SK-N-SH (cell line): ENCODE measurements at regions not wholly inside any gene's neighbourhood (a gene's known extent, or its start where the extent isn't known, plus 50 kb on each side); places are given as distances from the start of the nearest gene placed in this dataset.

Experiments used
- ELF1 ChIP-seq: IDR thresholded peaks from 2 replicates; pipeline ENCODE4 v1.4.0; 2012
- EP300 ChIP-seq, 2 experiments: IDR thresholded peaks; 2 replicates each; pipeline versions ENCODE4 v1.4.0 to v1.6.1; 2012; ENCODE audit warnings: borderline replicate concordance in 1 of 2, low read depth in 1 of 2, low read length in 1 of 2
- POLR2AphosphoS5 ChIP-seq: IDR thresholded peaks from 2 replicates; pipeline ENCODE4 v1.6.1; 2012; ENCODE audit warnings: low read depth, low read length
- TAF1 ChIP-seq: IDR thresholded peaks from 2 replicates; pipeline ENCODE4 v1.6.1; 2012; ENCODE audit warnings: low read depth, mild to moderate bottlenecking, low read length, moderate library complexity, borderline replicate concordance
- TF ChIP-seq, protein P1 (sequence below): fragments of 200-600 bp; sonication (generic); IDR thresholded peaks from 2 replicates; pipeline ENCODE4 v1.6.1; 2017; ENCODE audit warnings: antibody characterized with exemption, mild to moderate bottlenecking, moderate library complexity
- TF ChIP-seq, protein P2 (sequence below): IDR thresholded peaks from 2 replicates; pipeline ENCODE4 v1.4.0; 2012; ENCODE audit warnings: low read depth
- TF ChIP-seq, protein P3 (sequence below): fragments of 150-350 bp; IDR thresholded peaks from 2 replicates; pipeline ENCODE4 v1.6.1; 2017; ENCODE audit warnings: antibody characterized with exemption, low read length, low read depth, borderline replicate concordance

GRCh38 chr4:10179957-10180602 lies 63.5 kb upstream of the WDR1 start:
- TF ChIP-seq TAF1 (no peak), ELF1 (no peak), POLR2AphosphoS5 (no peak), EP300 (IDR thresholded peaks at IDR 0.05; ENCODE audit: borderline replicate concordance in 1 of 2, low read depth in 1 of 2, low read length in 1 of 2) (no peak)
- TF ChIP-seq, protein P1, sequence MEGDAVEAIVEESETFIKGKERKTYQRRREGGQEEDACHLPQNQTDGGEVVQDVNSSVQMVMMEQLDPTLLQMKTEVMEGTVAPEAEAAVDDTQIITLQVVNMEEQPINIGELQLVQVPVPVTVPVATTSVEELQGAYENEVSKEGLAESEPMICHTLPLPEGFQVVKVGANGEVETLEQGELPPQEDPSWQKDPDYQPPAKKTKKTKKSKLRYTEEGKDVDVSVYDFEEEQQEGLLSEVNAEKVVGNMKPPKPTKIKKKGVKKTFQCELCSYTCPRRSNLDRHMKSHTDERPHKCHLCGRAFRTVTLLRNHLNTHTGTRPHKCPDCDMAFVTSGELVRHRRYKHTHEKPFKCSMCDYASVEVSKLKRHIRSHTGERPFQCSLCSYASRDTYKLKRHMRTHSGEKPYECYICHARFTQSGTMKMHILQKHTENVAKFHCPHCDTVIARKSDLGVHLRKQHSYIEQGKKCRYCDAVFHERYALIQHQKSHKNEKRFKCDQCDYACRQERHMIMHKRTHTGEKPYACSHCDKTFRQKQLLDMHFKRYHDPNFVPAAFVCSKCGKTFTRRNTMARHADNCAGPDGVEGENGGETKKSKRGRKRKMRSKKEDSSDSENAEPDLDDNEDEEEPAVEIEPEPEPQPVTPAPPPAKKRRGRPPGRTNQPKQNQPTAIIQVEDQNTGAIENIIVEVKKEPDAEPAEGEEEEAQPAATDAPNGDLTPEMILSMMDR: no peak
- TF ChIP-seq, protein P2, sequence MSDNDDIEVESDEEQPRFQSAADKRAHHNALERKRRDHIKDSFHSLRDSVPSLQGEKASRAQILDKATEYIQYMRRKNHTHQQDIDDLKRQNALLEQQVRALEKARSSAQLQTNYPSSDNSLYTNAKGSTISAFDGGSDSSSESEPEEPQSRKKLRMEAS: no peak
- TF ChIP-seq, protein P3, sequence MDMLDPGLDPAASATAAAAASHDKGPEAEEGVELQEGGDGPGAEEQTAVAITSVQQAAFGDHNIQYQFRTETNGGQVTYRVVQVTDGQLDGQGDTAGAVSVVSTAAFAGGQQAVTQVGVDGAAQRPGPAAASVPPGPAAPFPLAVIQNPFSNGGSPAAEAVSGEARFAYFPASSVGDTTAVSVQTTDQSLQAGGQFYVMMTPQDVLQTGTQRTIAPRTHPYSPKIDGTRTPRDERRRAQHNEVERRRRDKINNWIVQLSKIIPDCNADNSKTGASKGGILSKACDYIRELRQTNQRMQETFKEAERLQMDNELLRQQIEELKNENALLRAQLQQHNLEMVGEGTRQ: no peak
